22Rv1 (cell line): ENCODE measurements at regions not wholly inside any gene's neighbourhood (a gene's known extent, or its start where the extent isn't known, plus 50 kb on each side); places are given as distances from the start of the nearest gene placed in this dataset.
"Not testable (repeated sequence)": the region's sequence is repeated elsewhere in the genome, so short reads cannot be mapped to it uniquely, and the experiment has no call there.

Source experiments
- H3K27ac ChIP-seq: fragments of 450-650 bp; 2 replicates; pipeline ENCODE4 v1.5.1; 2017
- ZFX ChIP-seq: fragments of 450-650 bp; IDR thresholded peaks from 2 replicates; pipeline ENCODE4 v1.6.1; 2017; ENCODE audit warnings: antibody characterized with exemption, borderline replicate concordance
- TF ChIP-seq, protein P1 (sequence below): fragments of 450-650 bp; IDR thresholded peaks from 2 replicates; pipeline ENCODE4 v1.5.1; 2017; ENCODE audit warnings: mild to moderate bottlenecking

GRCh38 chr5:127203818-127204217 lies 86.8 kb upstream of the MEGF10 start:
- H3K27ac ChIP-seq, result no peak overlapping the region
- TF ChIP-seq, protein P1, sequence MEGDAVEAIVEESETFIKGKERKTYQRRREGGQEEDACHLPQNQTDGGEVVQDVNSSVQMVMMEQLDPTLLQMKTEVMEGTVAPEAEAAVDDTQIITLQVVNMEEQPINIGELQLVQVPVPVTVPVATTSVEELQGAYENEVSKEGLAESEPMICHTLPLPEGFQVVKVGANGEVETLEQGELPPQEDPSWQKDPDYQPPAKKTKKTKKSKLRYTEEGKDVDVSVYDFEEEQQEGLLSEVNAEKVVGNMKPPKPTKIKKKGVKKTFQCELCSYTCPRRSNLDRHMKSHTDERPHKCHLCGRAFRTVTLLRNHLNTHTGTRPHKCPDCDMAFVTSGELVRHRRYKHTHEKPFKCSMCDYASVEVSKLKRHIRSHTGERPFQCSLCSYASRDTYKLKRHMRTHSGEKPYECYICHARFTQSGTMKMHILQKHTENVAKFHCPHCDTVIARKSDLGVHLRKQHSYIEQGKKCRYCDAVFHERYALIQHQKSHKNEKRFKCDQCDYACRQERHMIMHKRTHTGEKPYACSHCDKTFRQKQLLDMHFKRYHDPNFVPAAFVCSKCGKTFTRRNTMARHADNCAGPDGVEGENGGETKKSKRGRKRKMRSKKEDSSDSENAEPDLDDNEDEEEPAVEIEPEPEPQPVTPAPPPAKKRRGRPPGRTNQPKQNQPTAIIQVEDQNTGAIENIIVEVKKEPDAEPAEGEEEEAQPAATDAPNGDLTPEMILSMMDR, result no peak
- no peak for TF ChIP-seq ZFX

DNA sequence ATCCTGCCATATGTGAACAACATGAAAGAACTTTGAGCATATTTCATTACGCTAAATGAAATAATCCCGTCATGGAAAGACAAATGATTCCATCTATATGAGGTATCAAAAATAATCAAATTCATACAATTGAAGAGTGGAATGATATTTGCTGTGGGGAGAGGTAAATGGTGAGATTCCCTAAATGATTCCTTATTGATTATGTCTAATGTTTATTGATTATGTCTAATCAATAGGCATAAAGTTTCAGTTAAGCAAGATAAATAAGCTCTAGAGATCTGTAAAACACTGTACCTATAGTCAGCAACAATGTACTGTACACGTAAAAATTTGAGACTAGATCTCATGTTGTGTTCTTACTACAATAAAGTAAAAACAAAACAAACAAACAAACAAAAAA lies 85.4 kb upstream of the MEGF10 start:
- no peak for TF ChIP-seq ZFX
- TF ChIP-seq, protein P1, result no peak
- H3K27ac ChIP-seq, result no peak overlapping the region

- H3K27ac ChIP-seq, result no peak overlapping the region
- TF ChIP-seq, protein P1, result no peak
- no peak for TF ChIP-seq ZFX
Measured at GRCh38 chr5:127206320-127207113, 84.1 kb upstream of the MEGF10 start.

- no peak for TF ChIP-seq ZFX
- TF ChIP-seq, protein P1, result no peak
Measured at GRCh38 chr5:127210042-127210441, 80.6 kb upstream of the MEGF10 start.

DNA sequence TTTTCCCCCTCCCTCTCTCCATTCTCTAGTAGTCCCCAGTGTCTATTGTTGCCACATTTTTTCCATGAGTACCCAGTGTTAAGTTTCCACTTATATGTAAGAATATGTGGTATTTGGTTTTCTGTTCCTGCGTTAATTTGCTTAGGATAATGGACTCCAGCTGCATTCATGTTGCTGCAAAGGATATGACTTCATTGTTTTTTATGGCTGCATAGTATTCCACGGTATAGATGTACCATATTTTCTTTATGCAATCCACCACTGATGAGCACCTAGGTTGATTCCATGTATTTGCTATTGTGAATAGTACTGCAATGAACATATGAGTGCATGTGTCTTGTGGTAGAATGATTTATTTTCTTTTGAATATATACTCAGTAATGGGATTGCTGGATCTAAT lies 77.4 kb upstream of the MEGF10 start:
- no peak overlapping the region for H3K27ac ChIP-seq
- no peak for TF ChIP-seq ZFX
- TF ChIP-seq, protein P1, result no peak

More at GRCh38 chr5:127210042-127210441, 80.6 kb upstream of the MEGF10 start:
- no peak overlapping the region for H3K27ac ChIP-seq

DNA sequence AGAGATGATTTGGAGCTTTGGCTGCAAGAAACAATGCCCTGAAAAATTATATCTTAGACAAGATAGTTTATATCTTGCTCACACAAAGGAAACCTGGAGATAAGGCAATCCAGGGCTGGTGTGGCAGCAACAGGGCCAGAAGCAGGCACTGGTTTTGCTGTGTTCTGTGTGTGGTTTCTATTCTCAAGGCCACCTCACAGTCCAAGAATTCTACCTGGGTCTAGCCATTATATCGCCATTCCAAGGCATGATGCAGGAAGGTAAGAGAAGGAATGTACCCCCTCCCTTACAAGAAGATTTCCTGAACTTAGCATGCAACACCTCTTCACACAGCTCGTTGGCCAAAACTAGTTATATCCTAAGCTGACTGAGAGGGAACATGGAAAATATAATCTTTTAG lies 74.5 kb upstream of the MEGF10 start:
- no peak overlapping the region for H3K27ac ChIP-seq
- TF ChIP-seq ZFX, result no peak
- TF ChIP-seq, protein P1, result no peak

GRCh38 chr5:127216898-127217675 lies 73.5 kb upstream of the MEGF10 start:
- TF ChIP-seq ZFX, result no peak
- TF ChIP-seq, protein P1, result no peak
- H3K27ac ChIP-seq, result no peak overlapping the region

- H3K27ac ChIP-seq, result not testable (repeated sequence)
Measured at GRCh38 chr5:127221936-127222335, 68.7 kb upstream of the MEGF10 start.

DNA sequence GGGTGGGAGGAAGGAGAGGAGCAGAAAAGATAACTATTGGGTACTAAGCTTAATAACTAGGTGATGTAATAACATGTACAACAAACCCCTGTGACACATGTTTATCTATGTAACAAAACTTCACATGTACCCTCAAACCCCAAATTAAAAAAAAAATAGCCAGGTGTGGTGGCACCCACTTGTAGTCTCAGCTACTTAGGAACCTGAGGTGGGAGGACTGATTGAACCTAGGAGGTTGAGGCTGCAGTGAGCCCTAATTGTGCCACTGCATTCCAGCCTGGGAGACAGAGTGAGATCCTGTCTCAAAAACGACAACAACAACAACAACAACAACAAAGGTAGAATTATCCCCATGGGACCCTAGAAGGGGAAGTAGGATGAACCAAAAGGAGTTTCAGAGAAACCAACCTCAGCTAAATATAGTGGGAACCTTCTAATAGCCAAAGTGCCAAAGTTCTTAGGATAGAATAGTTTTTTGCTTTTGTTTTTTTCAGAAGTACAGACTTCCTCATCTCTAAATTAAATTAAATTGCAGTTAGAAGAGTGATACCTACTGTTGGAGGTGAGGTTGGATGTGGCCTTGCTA lies 67.9 kb upstream of the MEGF10 start:
- H3K27ac ChIP-seq, result not testable (repeated sequence)
